HCT116 (cell line): ENCODE measurements at regions not wholly inside any gene's neighbourhood (a gene's known extent, or its start where the extent isn't known, plus 50 kb on each side); places are given as distances from the start of the nearest gene placed in this dataset.

Source experiments
- ATAC-seq: fragments of 200-7000 bp; cut with Tn5 transposase; 2 replicates; pipeline ENCODE4 v1.9.1; 2020; ENCODE audit warnings: mild to moderate bottlenecking, moderate library complexity
- BruUV-seq: library from RNA; stranded (reverse); fragments of 400-500 nt; replicated peaks from 2 replicates; lab custom pipeline; 2021; lab: Mats Ljungman, UMichigan
- CTCF ChIA-PET: fragments of 300-600 bp; sonication (Branson Sonifier 250); formaldehyde crosslinking; loops from one replicate; lab custom pipeline; 2021; ENCODE audit warnings: antibody characterized with exemption; lab: Charles Lee
- POLR2A ChIA-PET: fragments of 300-600, 350-600 bp; sonication (Branson Sonifier 250); formaldehyde crosslinking; loops from one replicate; lab custom pipeline; 2021; ENCODE audit warnings: antibody characterized with exemption; lab: Charles Lee
- RAD21 ChIA-PET, 2 experiments: fragments of 300-600 bp; sonication (Branson Sonifier 250); formaldehyde crosslinking; loops; one replicate each; lab custom pipeline; 2023; ENCODE audit warnings: low total read pairs in 2 of 2; ENCODE audit not compliant: uncharacterized antibody in 2 of 2, unreplicated experiment in 2 of 2, low non-redundant PET in 1 of 2; lab: Charles Lee
- DNase-seq: peaks from one replicate; pipeline ENCODE4 v3.0.0-alpha.2; 2010; ENCODE audit warnings: low read depth, low spot score
- H2AFZ ChIP-seq: fragments of 200-600 bp; shearing (Covaris generic), sonication (generic); 2 replicates; pipeline ENCODE4 v1.6.1; 2017; ENCODE audit warnings: low read depth, mixed run types, mixed read lengths, antibody characterized with exemption, low read length; ENCODE audit not compliant: poor library complexity, severe bottlenecking
- H3K27ac ChIP-seq: 2 replicates; pipeline ENCODE4 v1.5.1; 2012; ENCODE audit warnings: low read depth, low read length
- H3K27me3 ChIP-seq: fragments of 200-600 bp; sonication (generic); 2 replicates; pipeline ENCODE4 v1.6.1; 2016; ENCODE audit warnings: mixed run types, low read length, mixed read lengths; ENCODE audit not compliant: insufficient read depth
- H3K36me3 ChIP-seq, 2 experiments: fragments of 200-500 bp in 1 of 2; fragments of 200-600 bp in 1 of 2; sonication (Bioruptor generic) in 1 of 2; sonication (generic) in 1 of 2; 2 replicates each; pipeline versions ENCODE4 v1.5.1 to v1.6.1; 2014 to 2016; ENCODE audit warnings: low read length in 2 of 2, inconsistent platforms in 1 of 2, mixed read lengths in 1 of 2, mixed run types in 1 of 2; ENCODE audit not compliant: insufficient read depth in 2 of 2, control insufficient read depth in 1 of 2
- H3K4me1 ChIP-seq, 2 experiments: fragments of 200-600 bp in 1 of 2; sonication (generic) in 1 of 2; 2 replicates each; pipeline versions ENCODE4 v1.5.1 to v1.6.1; 2012 to 2017; ENCODE audit warnings: low read length in 2 of 2, inconsistent platforms in 1 of 2, mild to moderate bottlenecking in 1 of 2, mixed read lengths in 1 of 2, mixed run types in 1 of 2, moderate library complexity in 1 of 2; ENCODE audit not compliant: insufficient read depth in 2 of 2, control insufficient read depth in 1 of 2
- H3K4me2 ChIP-seq: fragments of 200-600 bp; sonication (generic); 2 replicates; pipeline ENCODE4 v1.6.1; 2017; ENCODE audit warnings: mixed run types, low read length, mixed read lengths
- H3K4me3 ChIP-seq, 2 experiments: fragments of 200-600 bp in 1 of 2; sonication (generic) in 1 of 2; replicated peaks in 1 of 2; 2 replicates each; pipeline ENCODE4 v1.5.1; 2011 to 2016; ENCODE audit warnings: low read length in 2 of 2, control low read depth in 1 of 2, low read depth in 1 of 2, mild to moderate bottlenecking in 1 of 2, mixed read lengths in 1 of 2, mixed run types in 1 of 2
- H3K79me2 ChIP-seq: fragments of 200-600 bp; sonication (generic); 2 replicates; pipeline ENCODE4 v1.6.1; 2017; ENCODE audit warnings: mild to moderate bottlenecking, mixed run types, low read length, moderate library complexity, mixed read lengths; ENCODE audit not compliant: insufficient read depth
- H3K9ac ChIP-seq: fragments of 200-600 bp; sonication (generic); 2 replicates; pipeline ENCODE4 v1.6.1; 2016; ENCODE audit warnings: low read length, mixed read lengths
- H3K9me2 ChIP-seq: fragments of 200-600 bp; sonication (generic), shearing (Covaris generic); 2 replicates; pipeline ENCODE4 v1.6.1; 2017; ENCODE audit warnings: mixed run types, mild to moderate bottlenecking, moderate library complexity; ENCODE audit not compliant: insufficient read depth
- H3K9me3 ChIP-seq, 2 experiments: fragments of 200-500 bp in 1 of 2; fragments of 200-600 bp in 1 of 2; sonication (Bioruptor generic) in 1 of 2; sonication (generic) in 1 of 2; 2 replicates each; pipeline ENCODE4 v1.6.1; 2014 to 2017; ENCODE audit warnings: low read length in 2 of 2, mixed read lengths in 2 of 2, inconsistent platforms in 1 of 2, low read depth in 1 of 2, mild to moderate bottlenecking in 1 of 2, mixed run types in 1 of 2, moderate library complexity in 1 of 2; ENCODE audit not compliant: control insufficient read depth in 1 of 2, insufficient read depth in 1 of 2
- H4K20me1 ChIP-seq: fragments of 200-600 bp; sonication (generic), shearing (Covaris generic); 2 replicates; pipeline ENCODE4 v1.6.1; 2017; ENCODE audit warnings: mixed run types, mild to moderate bottlenecking, moderate library complexity; ENCODE audit not compliant: insufficient read depth
- ATF3 ChIP-seq: IDR thresholded peaks from 2 replicates; pipeline ENCODE4 v1.6.1; 2012
- CBX3 ChIP-seq: IDR thresholded peaks from 2 replicates; pipeline ENCODE4 v1.6.1; 2012; ENCODE audit warnings: low read depth
- CEBPB ChIP-seq: IDR thresholded peaks from 2 replicates; pipeline ENCODE4 v1.6.1; 2012; ENCODE audit warnings: low read depth
- ELF1 ChIP-seq: IDR thresholded peaks from 2 replicates; pipeline ENCODE4 v1.6.1; 2012; ENCODE audit warnings: low read depth, borderline replicate concordance
- EZH2 ChIP-seq: fragments of 200-600 bp; sonication (generic); IDR thresholded peaks from 2 replicates; pipeline ENCODE4 v1.6.1; 2017; ENCODE audit warnings: antibody characterized with exemption, mixed run types
- EZH2phosphoT487 ChIP-seq: fragments of 200-600 bp; IDR thresholded peaks from 2 replicates; pipeline ENCODE4 v1.6.1; 2018; ENCODE audit warnings: antibody characterized with exemption, borderline replicate concordance
- FOSL1 ChIP-seq: IDR thresholded peaks from 2 replicates; pipeline ENCODE4 v1.6.1; 2012; ENCODE audit warnings: low read depth
- JUND ChIP-seq: IDR thresholded peaks from 2 replicates; pipeline ENCODE4 v1.6.1; 2012
- MAX ChIP-seq: IDR thresholded peaks from 2 replicates; pipeline ENCODE4 v1.6.1; 2012
- POLR2A ChIP-seq: IDR thresholded peaks from 2 replicates; pipeline ENCODE4 v1.7.0; 2011; ENCODE audit warnings: borderline replicate concordance; ENCODE audit not compliant: insufficient read depth, insufficient read length; ENCODE audit errors: extremely low read depth
- POLR2AphosphoS5 ChIP-seq: IDR thresholded peaks from 2 replicates; pipeline ENCODE4 v1.6.1; 2011; ENCODE audit warnings: mild to moderate bottlenecking, low read depth, low read length, moderate library complexity
- RAD21 ChIP-seq: IDR thresholded peaks from 2 replicates; pipeline ENCODE4 v1.6.1; 2012; ENCODE audit warnings: low read depth, mild to moderate bottlenecking
- SIN3A ChIP-seq: IDR thresholded peaks from 2 replicates; pipeline ENCODE4 v1.6.1; 2012; ENCODE audit warnings: low read depth
- SP1 ChIP-seq: IDR thresholded peaks from 2 replicates; pipeline ENCODE4 v1.6.1; 2012; ENCODE audit warnings: low read depth
- SRF ChIP-seq: IDR thresholded peaks from 2 replicates; pipeline ENCODE4 v1.6.1; 2012; ENCODE audit warnings: low read depth
- ZBTB33 ChIP-seq: IDR thresholded peaks from 2 replicates; pipeline ENCODE4 v1.6.1; 2011; ENCODE audit warnings: mild to moderate bottlenecking, low read length, moderate library complexity; ENCODE audit not compliant: insufficient replicate concordance; ENCODE audit errors: extremely low read depth
- ZNF274 ChIP-seq: fragments of 200-500 bp; sonication (Bioruptor generic); IDR thresholded peaks from 2 replicates; pipeline ENCODE4 v1.6.1; 2014; ENCODE audit warnings: mild to moderate bottlenecking, low read depth, low read length, inconsistent platforms
- intact Hi-C: fragments of 100-400 bp; cut with micrococcal nuclease; formaldehyde crosslinking; loops from 2 replicates; pipeline ENCODE4 v1.10.0; 2022

DNA sequence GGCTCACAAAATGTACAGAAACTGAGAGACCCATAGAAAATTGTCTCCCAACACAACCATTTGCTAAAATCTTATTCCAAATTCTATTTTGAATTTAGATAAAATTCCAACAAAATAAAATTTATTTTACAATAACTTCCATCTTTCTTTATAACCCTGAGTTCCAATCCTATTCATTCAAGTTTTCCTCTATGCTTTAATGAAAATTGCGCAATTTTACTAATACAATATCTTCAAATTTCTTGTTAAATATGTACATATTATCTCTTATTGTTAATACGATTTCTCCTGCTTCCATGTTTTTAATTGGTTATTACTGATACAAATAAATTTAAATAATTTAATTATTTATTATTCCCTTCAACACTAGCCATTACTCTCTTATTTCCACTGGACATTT is 645.2 kb upstream of the COBL start:
- Histone ChIP-seq H3K9me2 (no peaks in the 10 kb centered on the region), H3K4me2 (no peak overlapping the region), H3K4me3 (no peak overlapping the region), H3K9me3 (peaks cover 8 to 11% of the 10 kb centered on the region in 2 experiments; a peak in 2 of 4 replicates), H3K27ac (no peak overlapping the region), H3K9ac (no peak overlapping the region), H2AFZ (no peak overlapping the region), H3K27me3 (no peaks in the 10 kb centered on the region), H3K36me3 (no peaks in the 10 kb centered on the region), H3K4me1 (no peaks in the 10 kb centered on the region), H3K79me2 (no peaks in the 10 kb centered on the region), H4K20me1 (no peaks in the 10 kb centered on the region)
- intact Hi-C loops, result no loop called here
- ChIA-PET CTCF (no interaction called here), POLR2A (no interaction called here), RAD21 (no interaction called here)
- BruUV-seq, result no TSS peak
- ATAC-seq, result no peak
- DNase-seq, result no peak
- no peak for TF ChIP-seq FOSL1
- TF ChIP-seq CBX3, result no peak
- TF ChIP-seq ZBTB33, result no peak
- no peak for TF ChIP-seq POLR2A
- TF ChIP-seq RAD21, result no peak
- TF ChIP-seq SIN3A, result no peak
- TF ChIP-seq ATF3, result no peak
- no peak for TF ChIP-seq MAX
- no peak for TF ChIP-seq EZH2phosphoT487
- no peak for TF ChIP-seq SP1
- no peak for TF ChIP-seq POLR2AphosphoS5
- TF ChIP-seq CEBPB, result no peak
- no peak for TF ChIP-seq EZH2
- TF ChIP-seq ELF1, result no peak
- no peak for TF ChIP-seq SRF
- no peak for TF ChIP-seq ZNF274
- no peak for TF ChIP-seq JUND
